ENCODE measurements at regions not wholly inside any gene's neighbourhood (a gene's known extent, or its start where the extent isn't known, plus 50 kb on each side); places are given as distances from the start of the nearest gene placed in this dataset.
"Not testable (repeated sequence)": the region's sequence is repeated elsewhere in the genome, so short reads cannot be mapped to it uniquely, and the experiment has no call there.

DNA sequence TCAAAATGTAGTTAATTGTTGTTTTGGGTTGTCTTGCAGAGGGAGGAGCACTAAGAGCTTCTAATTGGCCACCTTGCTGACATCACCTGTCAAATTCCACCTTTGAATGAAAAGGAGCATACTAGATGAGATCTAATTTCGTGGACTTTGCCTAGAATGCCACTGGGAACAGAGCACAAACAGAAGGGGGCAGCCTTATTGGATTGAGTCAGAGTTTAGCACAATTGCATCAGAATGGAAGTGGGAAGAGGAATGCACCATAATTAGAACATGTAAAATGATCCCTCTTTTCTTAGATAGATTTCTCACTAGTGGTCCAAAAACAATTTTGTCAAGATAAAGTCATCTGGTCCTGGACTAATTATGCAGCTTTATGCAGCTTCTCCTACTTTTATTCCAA, 1552.2 kb downstream of the PCDH9 start:
- no peaks in the 10 kb centered on the region for H3K36me3 ChIP-seq (ENCODE audit: insufficient read depth, low read length)
- no peak overlapping the region for H3K27ac ChIP-seq (ENCODE audit: low read depth, low read length)
- no peak overlapping the region for H3K4me3 ChIP-seq (ENCODE audit: insufficient read depth, low read length)
- H3K9me3 ChIP-seq (ENCODE audit: low read depth, low read length), result no peaks in the 10 kb centered on the region
- no peaks in the 10 kb centered on the region for H3K27me3 ChIP-seq (ENCODE audit: insufficient read depth, low read length)
- H3K79me2 ChIP-seq (ENCODE audit: insufficient read depth, low read length), result no peaks in the 10 kb centered on the region
- DNase-seq (ENCODE audit: insufficient read length, low spot score, missing footprints), result peak; percentile 45
- H3K4me2 ChIP-seq (ENCODE audit: insufficient read depth, low read length), result no peak overlapping the region
- peaks cover 11% of the 10 kb centered on the region for H3K4me1 ChIP-seq (ENCODE audit: insufficient read depth, low read length)
- no peaks in the 10 kb centered on the region for H4K20me1 ChIP-seq (ENCODE audit: insufficient read depth, low read length)
- peak overlapping the region; percentile 13 for H2AFZ ChIP-seq (ENCODE audit: low read length)
- TF ChIP-seq CTCF (IDR thresholded peaks at IDR 0.05; ENCODE audit: extremely low read depth, low read depth, low read length), result peak; percentile 28

- not testable (repeated sequence) for H3K79me2 ChIP-seq (ENCODE audit: insufficient read depth, low read length); H3K4me2 ChIP-seq (ENCODE audit: insufficient read depth, low read length); H4K20me1 ChIP-seq (ENCODE audit: insufficient read depth, low read length); DNase-seq (ENCODE audit: insufficient read length, low spot score, missing footprints); H2AFZ ChIP-seq (ENCODE audit: low read length); H3K27me3 ChIP-seq (ENCODE audit: insufficient read depth, low read length); H3K9me3 ChIP-seq (ENCODE audit: low read depth, low read length); H3K36me3 ChIP-seq (ENCODE audit: insufficient read depth, low read length); H3K27ac ChIP-seq (ENCODE audit: low read depth, low read length); H3K4me3 ChIP-seq (ENCODE audit: insufficient read depth, low read length)
- H3K4me1 ChIP-seq (ENCODE audit: insufficient read depth, low read length), result peaks cover 11% of the 10 kb centered on the region
Observed at GRCh38 chr13:65675383-65675782, 1554.8 kb downstream of the PCDH9 start.

- H3K79me2 ChIP-seq (ENCODE audit: insufficient read depth, low read length), result no peaks in the 10 kb centered on the region
- no peak overlapping the region for H3K27ac ChIP-seq (ENCODE audit: low read depth, low read length)
- no peaks in the 10 kb centered on the region for H3K27me3 ChIP-seq (ENCODE audit: insufficient read depth, low read length)
- H3K4me2 ChIP-seq (ENCODE audit: insufficient read depth, low read length), result no peak overlapping the region
- peaks cover 2% of the 10 kb centered on the region for H3K9me3 ChIP-seq (ENCODE audit: low read depth, low read length)
- no peak overlapping the region for H3K4me3 ChIP-seq (ENCODE audit: insufficient read depth, low read length)
- no peaks in the 10 kb centered on the region for H3K36me3 ChIP-seq (ENCODE audit: insufficient read depth, low read length)
- no peaks in the 10 kb centered on the region for H3K4me1 ChIP-seq (ENCODE audit: insufficient read depth, low read length)
- no peak for TF ChIP-seq CTCF (IDR thresholded peaks at IDR 0.05; ENCODE audit: extremely low read depth, low read depth, low read length)
- H4K20me1 ChIP-seq (ENCODE audit: insufficient read depth, low read length), result no peaks in the 10 kb centered on the region
- DNase-seq (ENCODE audit: insufficient read length, low spot score, missing footprints), result no peak
- H2AFZ ChIP-seq (ENCODE audit: low read length), result no peak overlapping the region
Observed at GRCh38 chr13:65670014-65670625, 1560.0 kb downstream of the PCDH9 start.

GRCh38 chr13:65660731-65661130, 1569.4 kb downstream of the PCDH9 start:
- Histone ChIP-seq H3K36me3 (ENCODE audit: insufficient read depth, low read length) (no peaks in the 10 kb centered on the region), H3K4me2 (ENCODE audit: insufficient read depth, low read length) (no peak overlapping the region), H3K27ac (ENCODE audit: low read depth, low read length) (no peak overlapping the region), H2AFZ (ENCODE audit: low read length) (no peak overlapping the region), H3K4me1 (ENCODE audit: insufficient read depth, low read length) (no peaks in the 10 kb centered on the region), H3K4me3 (ENCODE audit: insufficient read depth, low read length) (no peak overlapping the region), H3K9me3 (ENCODE audit: low read depth, low read length) (no peaks in the 10 kb centered on the region), H3K79me2 (ENCODE audit: insufficient read depth, low read length) (no peaks in the 10 kb centered on the region), H3K27me3 (ENCODE audit: insufficient read depth, low read length) (no peaks in the 10 kb centered on the region), H4K20me1 (ENCODE audit: insufficient read depth, low read length) (no peaks in the 10 kb centered on the region)
- no peak for TF ChIP-seq CTCF (IDR thresholded peaks at IDR 0.05; ENCODE audit: extremely low read depth, low read depth, low read length)
- DNase-seq (ENCODE audit: insufficient read length, low spot score, missing footprints), result no peak

Data from osteoblast (primary cell).